ENCODE measurements at regions not wholly inside any gene's neighbourhood (a gene's known extent, or its start where the extent isn't known, plus 50 kb on each side); places are given as distances from the start of the nearest gene placed in this dataset.
"Not testable (repeated sequence)": the region's sequence is repeated elsewhere in the genome, so short reads cannot be mapped to it uniquely, and the experiment has no call there.

DNA sequence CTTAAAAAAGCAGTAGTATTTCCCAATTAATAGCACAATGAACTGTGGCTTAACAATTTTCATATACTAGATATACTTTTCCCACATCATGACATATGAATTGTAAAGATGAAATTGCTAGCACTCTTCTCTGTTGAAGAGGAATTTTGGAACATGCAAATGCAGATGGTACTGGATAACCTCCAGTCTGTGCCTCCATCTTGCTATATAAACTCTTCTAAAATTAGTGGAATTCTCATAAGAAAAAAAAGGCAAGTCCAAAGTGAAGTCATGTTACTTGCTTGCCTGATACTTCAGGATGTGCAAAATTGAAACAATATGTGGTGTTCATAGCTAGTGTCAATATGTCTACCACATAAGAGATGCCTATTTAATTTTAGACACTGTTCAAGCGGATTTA lies 570.2 kb upstream of the POM121L12 start:
- no peak for DNase-seq

DNA sequence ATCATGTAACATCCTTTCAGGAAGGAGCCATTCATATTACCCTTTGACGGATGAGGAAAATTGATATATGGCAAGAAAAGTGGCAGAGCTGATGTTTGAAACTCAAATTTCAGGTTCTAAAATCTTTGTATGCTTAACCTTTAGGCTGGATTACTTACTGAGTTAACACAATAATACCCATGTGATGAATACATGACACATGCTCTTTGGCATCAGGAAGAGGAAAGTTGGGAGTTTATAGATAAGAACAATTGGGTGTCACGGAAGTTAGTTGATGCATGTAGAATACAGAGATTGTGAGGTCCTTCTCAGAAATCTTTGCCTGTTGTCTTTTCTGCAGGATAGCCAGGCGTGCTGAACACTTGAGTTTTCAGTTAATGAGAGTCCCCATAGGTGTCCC lies 572.1 kb upstream of the POM121L12 start:
- DNase-seq, result no peak

DNA sequence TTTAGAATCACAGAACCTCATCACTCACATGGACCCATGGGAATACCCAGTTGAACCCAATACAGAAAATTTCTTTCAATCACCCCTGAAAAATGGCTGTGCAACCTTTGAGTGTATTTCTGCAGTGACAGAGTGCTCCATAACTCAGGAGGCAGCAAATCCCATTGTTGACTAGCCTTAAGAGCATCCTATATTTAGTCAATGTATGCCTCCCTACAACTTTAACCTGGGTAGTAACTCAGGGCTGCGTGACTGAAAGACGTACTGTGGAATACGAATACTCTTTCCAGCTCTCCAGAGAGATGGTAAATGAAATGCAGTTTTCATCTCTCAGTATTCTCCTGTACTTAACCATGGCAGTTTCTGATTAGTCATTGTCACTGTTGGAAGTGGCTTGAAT lies 573.0 kb upstream of the POM121L12 start:
- DNase-seq, result no peak

DNA sequence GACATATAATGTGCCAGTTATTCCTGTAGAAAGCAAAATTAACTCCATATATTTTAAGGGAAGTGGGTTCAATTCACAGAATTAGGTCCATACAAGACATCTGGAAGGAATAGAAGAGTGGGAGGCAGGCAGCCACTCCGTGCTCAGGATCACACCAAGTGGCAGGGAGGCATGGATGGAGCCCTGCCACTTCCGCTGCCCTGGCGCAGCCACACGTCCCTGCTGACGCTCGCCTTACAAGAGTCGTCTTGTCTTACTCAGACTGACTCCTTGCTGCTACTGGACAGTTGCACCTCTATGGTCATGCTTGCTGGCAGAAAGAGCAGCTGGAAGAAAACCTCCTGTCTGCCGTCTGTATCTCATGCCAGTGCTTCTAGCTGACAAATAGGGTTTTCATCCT lies 579.9 kb upstream of the POM121L12 start:
- no peak for DNase-seq

DNA sequence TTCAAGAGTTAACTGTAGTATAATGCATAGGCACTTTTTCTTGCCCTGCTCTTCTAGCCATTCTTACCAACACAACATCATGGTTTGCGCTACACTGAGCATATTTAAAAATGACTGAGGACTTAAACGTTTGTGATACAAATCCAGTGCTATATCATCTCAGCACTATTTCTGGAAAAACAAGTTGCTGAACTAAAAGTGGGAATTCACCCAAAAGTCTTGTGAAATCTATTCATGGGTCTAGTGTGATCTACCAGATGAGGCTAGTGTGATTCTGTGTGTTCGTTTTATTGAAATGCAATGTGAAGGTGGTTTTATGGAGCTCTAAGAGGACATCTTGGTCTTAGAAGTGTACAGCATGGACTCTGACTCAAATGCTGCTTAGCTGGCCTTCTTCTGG lies 584.6 kb upstream of the POM121L12 start:
- DNase-seq, result no peak

DNA sequence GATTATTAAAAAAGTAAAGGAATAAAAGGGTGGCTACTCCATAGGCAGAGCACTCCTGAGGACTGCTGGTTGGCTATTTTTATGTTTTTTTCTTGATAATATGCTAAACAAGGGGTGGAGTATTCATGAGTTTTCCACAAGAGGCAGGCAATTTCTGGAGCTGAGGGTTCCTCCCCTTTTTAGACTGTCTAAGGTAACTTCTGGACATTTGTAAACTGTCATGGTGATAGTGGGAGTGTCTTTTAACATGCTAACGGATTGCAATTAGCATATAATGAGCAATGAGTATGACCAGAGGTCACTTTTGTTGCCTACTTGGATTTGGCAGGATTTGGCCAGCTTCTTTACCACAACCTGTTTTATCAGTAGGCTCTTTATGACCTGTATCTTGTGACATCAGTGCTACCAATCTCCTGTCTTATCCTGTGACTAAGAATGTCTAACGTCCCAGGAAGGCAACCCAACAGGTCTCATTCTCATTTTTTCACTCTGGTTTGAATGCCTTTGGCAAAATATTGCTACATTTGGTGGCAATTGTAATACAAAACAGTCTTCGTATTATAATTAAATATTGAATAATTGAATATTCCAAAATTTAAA lies 587.8 kb upstream of the POM121L12 start:
- DNase-seq, result no peak

DNA sequence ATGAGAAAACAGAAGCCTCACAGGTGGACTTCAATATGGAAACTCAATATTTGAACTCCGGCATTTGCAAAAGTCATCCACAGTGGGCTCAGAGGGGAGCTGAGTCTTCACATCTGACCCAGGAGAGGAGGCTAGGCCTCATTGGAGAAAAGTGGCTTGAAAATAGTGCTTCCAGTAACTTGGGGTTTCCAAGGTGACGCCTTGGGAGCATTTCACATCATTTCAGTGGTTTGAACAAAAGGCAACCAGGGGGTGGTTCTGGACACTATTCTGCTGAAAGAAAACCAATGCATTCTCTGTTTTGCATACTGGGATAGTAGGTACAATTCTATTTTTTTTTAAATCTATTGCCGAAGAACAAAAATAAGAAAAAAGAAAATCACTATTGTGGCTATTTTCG lies 599.2 kb upstream of the POM121L12 start:
- DNase-seq, result no peak

DNA sequence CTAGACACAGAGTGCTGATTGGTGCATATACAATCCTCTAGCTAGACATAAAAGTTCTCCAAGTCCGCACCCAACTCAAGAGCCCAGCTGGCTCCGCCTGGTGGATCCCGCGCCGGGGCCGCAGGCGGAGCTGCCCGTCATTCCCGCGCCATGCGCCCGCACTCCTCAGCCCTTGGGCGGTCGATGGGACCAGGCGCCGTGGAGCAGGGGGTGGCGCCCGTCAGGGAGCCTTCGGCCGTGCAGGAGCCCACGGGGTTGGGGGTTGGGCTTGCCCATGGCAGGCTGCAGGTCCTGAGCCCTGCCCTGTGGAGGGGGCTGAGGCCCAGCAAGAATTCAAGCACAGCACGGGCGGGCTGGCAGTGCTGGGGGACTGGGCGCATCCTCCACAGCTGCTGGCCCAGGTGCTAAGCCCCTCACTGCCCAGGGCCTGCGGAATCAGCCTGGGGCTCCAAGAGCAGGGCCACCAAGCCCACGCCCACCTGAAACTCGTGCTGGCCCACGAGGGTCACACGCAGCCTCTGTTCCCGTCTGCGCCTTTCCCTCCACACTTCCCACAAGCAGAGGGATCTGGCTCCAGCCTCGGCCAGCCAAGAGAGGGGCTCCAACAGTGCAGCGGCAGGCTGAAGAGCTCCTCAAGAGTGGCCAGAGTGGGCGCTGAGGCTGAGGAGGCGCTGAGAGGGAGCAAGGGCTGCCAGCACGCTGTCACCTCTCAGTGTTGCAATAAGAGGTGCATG lies 604.2 kb upstream of the POM121L12 start:
- DNase-seq, result no peak

GRCh38 chr7:52423251-52423650 lies 612.2 kb upstream of the POM121L12 start:
- DNase-seq, result no peak

DNA sequence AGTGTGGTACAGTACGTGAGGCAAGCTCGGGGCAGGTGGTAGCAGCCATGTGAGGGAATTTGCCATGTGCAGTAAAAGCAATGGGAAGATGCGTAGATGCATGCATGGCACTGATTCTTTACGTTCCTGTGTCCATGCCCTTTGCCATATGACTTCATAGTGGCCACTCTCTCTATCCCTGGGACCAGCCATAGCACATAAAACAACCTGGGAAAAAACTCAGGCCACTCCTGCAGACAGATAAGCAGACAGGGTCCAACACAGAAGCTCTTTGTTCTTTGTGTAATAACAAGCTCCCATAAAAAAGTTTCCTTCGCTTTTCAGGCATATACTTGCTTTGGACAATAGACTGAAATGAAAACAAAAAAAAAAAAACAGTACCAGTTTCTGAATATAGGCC lies 622.4 kb upstream of the POM121L12 start:
- no peak for DNase-seq

GRCh38 chr7:52410032-52410431 lies 625.4 kb upstream of the POM121L12 start:
- DNase-seq, result no peak

DNA sequence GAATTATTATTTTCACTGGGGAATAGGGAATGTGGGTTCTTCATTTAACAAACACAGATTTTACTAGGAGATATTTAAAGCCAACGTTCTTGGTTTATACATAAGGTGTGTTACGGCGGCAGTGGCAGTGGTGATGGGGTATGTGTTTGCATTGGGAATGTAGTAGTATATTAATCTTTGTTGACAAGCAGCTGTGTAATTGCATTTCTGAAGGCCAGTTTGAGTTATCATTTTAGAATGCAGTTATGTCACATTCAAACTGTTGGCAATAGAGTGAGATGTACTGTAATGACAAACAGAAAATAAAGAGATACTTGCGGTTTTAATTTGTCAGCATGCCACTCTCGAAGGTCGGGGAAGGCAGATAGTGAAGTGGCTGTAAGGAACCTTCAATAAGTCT lies 628.6 kb upstream of the POM121L12 start:
- DNase-seq, result no peak

DNA sequence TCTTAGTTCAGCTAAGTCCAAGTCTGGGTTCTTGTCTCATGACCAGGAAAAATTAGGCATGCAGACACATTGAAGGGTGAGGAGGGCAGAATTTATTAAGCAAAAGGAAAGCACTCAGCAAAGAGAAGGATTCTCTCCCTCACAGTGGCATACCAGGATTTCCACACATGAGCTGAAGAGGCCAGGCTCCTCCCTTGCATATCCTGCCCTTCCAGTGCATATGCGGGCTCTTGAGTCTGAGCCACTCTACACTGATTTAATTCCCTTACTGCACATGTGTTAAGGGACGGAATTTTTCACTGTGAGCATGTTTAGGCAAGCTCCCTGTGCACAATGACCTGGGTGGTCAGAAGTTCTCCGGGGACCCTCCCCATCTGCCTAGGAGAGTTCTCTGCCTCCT lies 652.7 kb upstream of the POM121L12 start:
- no peak for DNase-seq

- no peak for DNase-seq
Measured at GRCh38 chr7:52369922-52370321, 665.5 kb upstream of the POM121L12 start.

GRCh38 chr7:52365349-52365748 lies 670.1 kb upstream of the POM121L12 start:
- DNase-seq, result no peak

GRCh38 chr7:52362521-52362920 lies 672.9 kb upstream of the POM121L12 start:
- no peak for DNase-seq

GRCh38 chr7:52360541-52360940 lies 674.9 kb upstream of the POM121L12 start:
- no peak for DNase-seq

DNA sequence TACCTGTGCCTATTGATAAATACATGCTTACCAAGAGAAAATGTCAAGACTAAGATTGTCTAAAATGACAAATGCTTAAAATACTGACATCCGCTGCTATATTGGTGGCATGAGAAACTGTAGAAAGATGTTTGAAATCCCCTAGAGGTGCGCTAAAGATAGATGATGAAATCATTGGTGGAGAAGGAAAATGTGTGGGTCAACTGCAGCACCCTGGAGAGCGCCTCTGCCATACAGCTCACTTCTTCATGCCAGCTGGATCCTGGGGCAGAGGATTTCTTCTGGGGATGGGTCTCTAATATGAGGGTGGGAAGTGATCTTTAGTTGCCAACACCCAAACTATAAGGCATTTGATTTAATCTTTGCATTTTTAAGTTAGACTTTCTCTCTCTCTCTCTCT lies 680.4 kb upstream of the POM121L12 start:
- DNase-seq, result no peak

DNA sequence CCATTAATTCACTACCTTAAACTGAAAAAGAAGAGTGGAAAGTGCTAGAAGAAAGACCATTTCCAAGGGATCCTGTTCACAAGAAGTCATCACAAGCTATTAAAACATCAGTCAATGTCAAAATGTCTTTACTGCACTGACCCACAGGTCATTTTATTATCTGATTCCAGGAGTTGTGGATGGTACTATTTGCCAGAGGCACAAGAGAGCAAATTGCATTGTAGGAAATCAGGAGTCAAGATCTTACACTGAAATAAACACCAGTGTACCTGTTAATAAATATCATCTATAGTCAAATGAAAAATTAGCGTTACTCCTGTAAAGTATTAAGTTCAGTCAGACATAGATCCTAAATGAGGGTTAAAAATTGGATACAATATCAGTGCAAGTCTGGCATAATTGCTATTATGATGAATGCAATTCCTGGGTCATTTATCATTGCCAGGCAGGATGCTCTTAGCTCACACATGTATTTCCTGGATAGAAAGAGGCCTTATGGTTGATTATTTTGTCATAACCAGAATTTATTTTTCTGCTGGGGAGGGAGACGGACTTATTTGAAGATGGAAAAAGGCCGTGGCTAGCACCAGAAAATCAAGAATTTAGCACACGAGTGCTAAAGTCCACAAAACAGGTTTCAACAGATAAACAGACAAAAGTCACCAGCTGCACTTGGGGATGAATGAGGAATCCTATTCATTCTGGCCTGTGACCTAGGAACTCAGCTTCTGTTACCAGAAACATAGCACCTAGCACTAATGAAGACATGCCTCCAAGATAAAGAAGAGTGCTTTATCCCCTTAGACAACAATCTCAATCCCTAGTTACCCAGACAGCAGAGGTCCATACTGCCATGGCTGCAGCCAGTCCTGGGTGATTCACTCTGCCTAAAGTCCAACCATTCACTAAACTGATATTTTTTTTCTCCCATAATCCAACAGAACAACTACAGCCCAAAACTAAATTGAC lies 683.1 kb upstream of the POM121L12 start:
- no peak for DNase-seq

DNA sequence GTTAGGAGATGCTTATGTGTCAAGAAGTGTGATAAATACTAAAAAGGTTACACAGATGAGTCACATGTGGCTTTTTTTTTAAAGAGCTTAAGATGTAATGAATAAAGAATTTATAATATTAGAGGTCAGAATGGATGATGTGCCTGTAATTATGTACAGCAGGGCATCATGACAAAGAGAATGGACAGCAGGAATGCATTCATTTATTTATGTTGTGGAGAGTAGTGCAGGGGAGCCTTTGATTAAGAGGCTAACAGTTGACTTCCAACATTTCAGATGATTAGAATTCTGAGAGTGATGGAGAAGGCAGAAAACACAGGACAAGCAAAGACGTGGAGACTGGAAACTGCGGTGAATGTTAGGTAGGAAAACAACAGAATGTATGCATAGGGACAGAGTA lies 691.4 kb upstream of the POM121L12 start:
- DNase-seq, result no peak

DNA sequence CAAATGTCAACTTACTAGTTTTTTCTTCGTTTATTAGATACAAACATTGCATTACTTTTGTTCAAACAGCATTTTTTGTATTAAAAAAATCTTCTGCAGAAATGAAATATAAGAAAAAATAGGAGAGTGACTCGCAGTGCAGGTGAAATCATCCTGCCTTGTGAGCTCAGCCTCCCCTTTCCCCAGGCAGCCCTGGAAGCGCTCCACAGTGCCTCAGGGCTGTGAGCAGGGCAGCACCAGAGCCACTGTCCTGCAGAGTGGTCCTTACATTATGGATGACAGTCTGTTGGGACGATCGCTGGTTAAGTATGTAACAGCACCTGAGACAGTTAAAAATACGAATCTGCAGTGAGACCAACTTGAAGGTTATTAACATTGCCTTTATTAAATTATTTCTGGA lies 695.4 kb upstream of the POM121L12 start:
- DNase-seq, result no peak

DNA sequence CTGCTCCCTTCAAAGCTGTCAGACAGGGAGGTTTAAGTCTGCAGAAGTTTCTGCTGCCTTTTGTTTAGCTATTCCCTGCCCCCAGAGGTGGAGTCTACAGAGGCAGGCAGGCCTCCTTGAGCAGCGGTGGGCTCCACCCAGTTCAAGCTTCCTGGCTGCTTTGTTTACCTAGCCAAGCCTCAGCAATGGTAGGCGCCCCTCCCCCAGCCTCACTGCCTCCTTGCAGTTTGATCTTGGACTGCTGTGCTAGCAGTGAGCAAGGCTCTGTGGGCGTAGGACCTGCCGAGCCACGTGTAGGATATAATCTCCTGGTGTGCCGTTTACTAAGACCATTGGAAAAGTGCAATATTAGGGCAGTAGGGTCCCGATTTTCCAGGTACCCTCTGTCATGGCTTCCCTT lies 707.1 kb upstream of the POM121L12 start:
- DNase-seq, result not testable (repeated sequence)

DNA sequence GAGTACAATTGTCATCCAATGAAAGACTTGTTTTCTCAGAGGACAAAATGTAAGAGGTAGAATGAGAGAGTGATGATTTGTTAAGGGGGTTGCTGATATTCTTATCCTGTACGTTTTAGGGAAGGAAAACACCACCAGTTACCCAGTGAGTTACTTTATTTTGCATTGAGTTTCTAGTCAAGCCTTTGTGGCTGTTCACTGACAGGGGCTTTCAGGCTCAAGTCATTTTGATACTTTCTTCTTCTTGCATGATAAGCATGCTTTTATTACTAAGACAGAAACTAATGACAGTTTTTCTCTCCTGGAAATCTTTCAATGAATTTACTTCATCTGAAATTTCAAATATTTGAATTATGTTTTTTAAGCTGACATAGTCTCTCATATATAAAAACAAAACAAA lies 710.2 kb upstream of the POM121L12 start:
- DNase-seq, result no peak

DNA sequence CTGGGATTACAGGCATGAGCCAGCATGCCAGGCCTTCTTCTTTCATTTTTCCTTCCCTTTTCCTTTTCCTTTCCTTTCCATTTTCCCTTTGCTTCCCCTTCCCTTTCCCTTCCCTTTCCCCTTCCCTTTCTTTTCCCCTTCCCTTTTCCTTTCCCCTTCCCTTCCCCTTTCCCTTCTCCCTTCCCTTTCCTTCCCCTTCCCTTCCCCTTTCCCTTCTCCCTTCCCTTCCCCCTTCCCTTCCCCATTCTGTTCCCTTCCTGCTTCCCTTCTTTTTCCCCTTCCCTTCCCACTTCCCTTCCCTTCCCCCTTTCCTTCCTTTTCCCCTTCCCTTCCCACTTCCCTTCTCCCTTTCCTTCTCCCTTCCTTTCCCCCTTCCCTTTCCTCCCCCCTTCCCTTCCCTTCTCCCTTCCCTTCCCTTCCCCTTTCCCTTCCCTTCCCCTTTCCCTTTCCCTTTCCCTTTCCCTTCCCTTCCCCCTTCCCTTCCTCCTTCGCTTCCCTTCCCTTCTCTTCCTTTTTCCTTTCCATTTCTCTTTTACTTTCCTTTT lies 712.2 kb upstream of the POM121L12 start:
- DNase-seq, result no peak

All from AML-193 (cell line).